ENCODE measurements at regions not wholly inside any gene's neighbourhood (a gene's known extent, or its start where the extent isn't known, plus 50 kb on each side); places are given as distances from the start of the nearest gene placed in this dataset.

GRCh38 chrX:55907968-55908607 lies 190.5 kb downstream of the RRAGB start:
- TF ChIP-seq CTCF (IDR thresholded peaks at IDR 0.05): no peak
- TF ChIP-seq POLR2A (IDR thresholded peaks at IDR 0.05): no peak

Measured in lower leg skin (tissue), 3 donors.